Lower leg skin (tissue), 3 donors: ENCODE measurements at regions not wholly inside any gene's neighbourhood (a gene's known extent, or its start where the extent isn't known, plus 50 kb on each side); places are given as distances from the start of the nearest gene placed in this dataset.

Source experiments
- POLR2A ChIP-seq, 2 donors: fragments of 450-650 bp; IDR thresholded peaks; one replicate each; pipeline ENCODE4 v1.6.1; 2016 to 2017; ENCODE audit warnings: antibody characterized with exemption in 2 of 2, mild to moderate bottlenecking in 1 of 2, moderate library complexity in 1 of 2
- TF ChIP-seq, protein P1 (sequence below), 3 donors: fragments of 450-650 bp; IDR thresholded peaks; one replicate each; pipeline ENCODE4 v1.5.1; 2016; ENCODE audit warnings: antibody characterized with exemption in 3 of 3, mild to moderate bottlenecking in 3 of 3, moderate library complexity in 2 of 3

DNA sequence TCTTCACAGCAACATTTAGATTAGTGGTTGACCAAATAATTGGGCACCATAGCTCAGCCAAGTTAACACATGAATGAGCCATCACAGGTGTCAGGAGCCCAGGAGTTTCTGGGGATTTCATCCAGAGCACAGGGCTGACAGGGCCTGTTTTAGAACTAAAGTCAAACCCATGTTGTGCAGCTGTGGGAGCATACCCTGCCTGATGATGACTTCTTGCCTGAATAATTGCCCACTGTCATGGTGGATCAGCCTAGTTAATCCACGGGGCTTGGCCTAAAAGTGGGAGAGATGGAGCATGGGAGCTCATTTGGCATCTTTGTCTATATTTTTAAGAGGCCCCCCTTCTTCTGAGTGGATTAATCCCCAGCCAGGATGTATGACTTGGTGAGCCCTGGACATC is 105.6 kb upstream of the GDNF start:
- TF ChIP-seq, protein P1, sequence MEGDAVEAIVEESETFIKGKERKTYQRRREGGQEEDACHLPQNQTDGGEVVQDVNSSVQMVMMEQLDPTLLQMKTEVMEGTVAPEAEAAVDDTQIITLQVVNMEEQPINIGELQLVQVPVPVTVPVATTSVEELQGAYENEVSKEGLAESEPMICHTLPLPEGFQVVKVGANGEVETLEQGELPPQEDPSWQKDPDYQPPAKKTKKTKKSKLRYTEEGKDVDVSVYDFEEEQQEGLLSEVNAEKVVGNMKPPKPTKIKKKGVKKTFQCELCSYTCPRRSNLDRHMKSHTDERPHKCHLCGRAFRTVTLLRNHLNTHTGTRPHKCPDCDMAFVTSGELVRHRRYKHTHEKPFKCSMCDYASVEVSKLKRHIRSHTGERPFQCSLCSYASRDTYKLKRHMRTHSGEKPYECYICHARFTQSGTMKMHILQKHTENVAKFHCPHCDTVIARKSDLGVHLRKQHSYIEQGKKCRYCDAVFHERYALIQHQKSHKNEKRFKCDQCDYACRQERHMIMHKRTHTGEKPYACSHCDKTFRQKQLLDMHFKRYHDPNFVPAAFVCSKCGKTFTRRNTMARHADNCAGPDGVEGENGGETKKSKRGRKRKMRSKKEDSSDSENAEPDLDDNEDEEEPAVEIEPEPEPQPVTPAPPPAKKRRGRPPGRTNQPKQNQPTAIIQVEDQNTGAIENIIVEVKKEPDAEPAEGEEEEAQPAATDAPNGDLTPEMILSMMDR (IDR thresholded peaks at IDR 0.05), result no peak
- TF ChIP-seq POLR2A (IDR thresholded peaks at IDR 0.05), result no peak
